Neural progenitor cell (in vitro differentiated cells): ENCODE measurements at regions not wholly inside any gene's neighbourhood (a gene's known extent, or its start where the extent isn't known, plus 50 kb on each side); places are given as distances from the start of the nearest gene placed in this dataset.

Source experiments
- CTCF ChIP-seq: fragments of 200-600 bp; sonication (generic); IDR thresholded peaks from 2 replicates; pipeline ENCODE4 v1.5.1; 2017; ENCODE audit warnings: antibody characterized with exemption, mild to moderate bottlenecking
- EZH2 ChIP-seq: fragments of 200-600 bp; sonication (generic); IDR thresholded peaks from 2 replicates; pipeline ENCODE4 v1.6.1; 2017; ENCODE audit warnings: antibody characterized with exemption, mild to moderate bottlenecking, moderate library complexity
- EZH2phosphoT487 ChIP-seq: fragments of 200-600 bp; sonication (generic); IDR thresholded peaks from 2 replicates; pipeline ENCODE4 v1.6.1; 2017; ENCODE audit warnings: antibody characterized with exemption

GRCh38 chr1:208895181-208895580 is 651.0 kb upstream of the PLXNA2 start:
- no peak for TF ChIP-seq CTCF
- no peak for TF ChIP-seq EZH2
- no peak for TF ChIP-seq EZH2phosphoT487
